K562 (cell line): ENCODE measurements at regions not wholly inside any gene's neighbourhood (a gene's known extent, or its start where the extent isn't known, plus 50 kb on each side); places are given as distances from the start of the nearest gene placed in this dataset.

Experiments
- ATAC-seq: fragments of 200-7000 bp; cut with Tn5 transposase; 3 replicates; pipeline ENCODE4 v1.9.1; 2020; ENCODE audit warnings: moderate library complexity
- BruUV-seq: library from RNA; stranded (reverse); fragments of 400-500 nt; replicated peaks from 2 replicates; lab custom pipeline; 2021; lab: Mats Ljungman, UMichigan
- CTCF ChIA-PET: fragments of 300-600 bp; formaldehyde crosslinking; extraction: SDS; loops from one replicate; lab custom pipeline; 2021; ENCODE audit warnings: low intra/inter-chr PET ratio; lab: Yijun Ruan, JAX
- POLR2A ChIA-PET: fragments of 300-600, 350-650 bp; sonication (Branson Sonifier 250); formaldehyde crosslinking; extraction: SDS; loops from one replicate; lab custom pipeline; 2021; ENCODE audit warnings: antibody characterized with exemption, inconsistent platforms; lab: Yijun Ruan, JAX
- DNase-seq, 4 experiments: peaks; one replicate each; pipeline versions ENCODE4 v3.0.0 to v3.0.0-alpha.2; 2011 to 2018; ENCODE audit warnings: low spot score in 3 of 4, mixed read lengths in 3 of 4; ENCODE audit errors: extremely low read depth in 1 of 4
- FAIRE-seq: peaks from 2 replicates; lab custom pipeline; 2011; peaks lifted over from hg19 to GRCh38; lab: Jason Lieb, UNC
- H2AFZ ChIP-seq: 2 replicates; pipeline ENCODE4 v1.6.0; 2011; ENCODE audit warnings: low read depth, low read length, control low read depth, inconsistent platforms
- H3K27ac ChIP-seq: fragments of 200-600 bp; 3 replicates; pipeline ENCODE4 v1.8.0; 2011; ENCODE audit warnings: low read depth, mild to moderate bottlenecking, control low read depth, inconsistent platforms, low read length, moderate library complexity, mixed read lengths; ENCODE audit errors: extremely low read depth
- H3K27me3 ChIP-seq, 2 experiments: fragments of 300-600 bp in 1 of 2; 2 replicates in 1 of 2; 3 replicates in 1 of 2; pipeline versions ENCODE4 v1.6.0 to v1.8.0; 2011; ENCODE audit warnings: inconsistent platforms in 2 of 2, low read length in 2 of 2, mild to moderate bottlenecking in 1 of 2, mixed read lengths in 1 of 2, moderate library complexity in 1 of 2; ENCODE audit not compliant: control insufficient read depth in 2 of 2, insufficient read depth in 2 of 2
- H3K36me3 ChIP-seq: fragments of 300-600 bp; 3 replicates; pipeline ENCODE4 v1.8.0; 2011; ENCODE audit warnings: mild to moderate bottlenecking, low read length, inconsistent platforms; ENCODE audit not compliant: control insufficient read depth, insufficient read depth
- H3K4me1 ChIP-seq, 2 experiments: fragments of 200-600 bp in 1 of 2; replicated peaks in 1 of 2; 2 replicates in 1 of 2; 3 replicates in 1 of 2; pipeline versions ENCODE4 v1.5.1 to v1.8.0; 2011; ENCODE audit warnings: inconsistent platforms in 2 of 2, low read length in 2 of 2, mild to moderate bottlenecking in 1 of 2, mixed read lengths in 1 of 2, moderate library complexity in 1 of 2; ENCODE audit not compliant: control insufficient read depth in 2 of 2, insufficient read depth in 2 of 2
- H3K4me2 ChIP-seq: 2 replicates; pipeline ENCODE4 v1.6.1; 2011; ENCODE audit warnings: low read length, control low read depth, inconsistent platforms, mixed read lengths; ENCODE audit not compliant: insufficient read depth
- H3K4me3 ChIP-seq: fragments of 200-600 bp; sonication (generic), shearing (Covaris generic); 2 replicates; pipeline ENCODE4 v1.5.1; 2016; ENCODE audit warnings: control low read depth, inconsistent platforms
- H3K79me2 ChIP-seq: fragments of 200-600 bp; 3 replicates; pipeline ENCODE4 v1.8.0; 2011; ENCODE audit warnings: low read length, inconsistent platforms; ENCODE audit not compliant: control insufficient read depth, insufficient read depth
- H3K9ac ChIP-seq, 2 experiments: 2 replicates each; pipeline versions ENCODE4 v1.6.0 to v1.6.1; 2011; ENCODE audit warnings: low read depth in 2 of 2, low read length in 2 of 2, control low read depth in 1 of 2, inconsistent platforms in 1 of 2, mild to moderate bottlenecking in 1 of 2, mixed read lengths in 1 of 2; ENCODE audit not compliant: insufficient read depth in 1 of 2
- H3K9me1 ChIP-seq: one replicate; pipeline ENCODE4 v1.6.0; 2011; ENCODE audit warnings: inconsistent platforms, mild to moderate bottlenecking, low read length, moderate library complexity; ENCODE audit not compliant: control insufficient read depth, insufficient read depth
- H3K9me3 ChIP-seq: replicated peaks from 2 replicates; pipeline ENCODE4 v1.5.1; 2011; ENCODE audit warnings: low read depth, low read length, inconsistent platforms; ENCODE audit not compliant: control insufficient read depth, insufficient read depth
- H4K20me1 ChIP-seq: replicated peaks from 2 replicates; pipeline ENCODE4 v1.6.1; 2011; ENCODE audit warnings: low read length, inconsistent platforms, mixed read lengths; ENCODE audit not compliant: control insufficient read depth, insufficient read depth
- FUS ChIP-seq: fragments of 200-400 bp; formaldehyde crosslinking; optimal IDR thresholded peaks from 2 replicates; pipeline ENCODE3; 2017; ENCODE audit warnings: low read depth, low read length
- HDAC6 ChIP-seq: IDR thresholded peaks from 2 replicates; pipeline ENCODE4 v1.6.1; 2012; ENCODE audit warnings: low read depth, mild to moderate bottlenecking, control low read depth, inconsistent platforms, low read length, moderate library complexity
- IRF2 ChIP-seq: sonication (generic); formaldehyde crosslinking; IDR thresholded peaks from 2 replicates; pipeline ENCODE4 v1.8.1; 2022; ENCODE audit warnings: mild to moderate bottlenecking, missing genetic modification reagents
- MAZ ChIP-seq, 2 experiments: fragments of 450-650 bp in 1 of 2; sonication (generic) in 1 of 2; formaldehyde crosslinking; IDR thresholded peaks in 1 of 2; conservative IDR thresholded peaks in 1 of 2; 2 replicates each; pipeline versions ENCODE4 v1.4.0 to v1.5.0; 2020; ENCODE audit warnings: mild to moderate bottlenecking in 1 of 2, missing genetic modification reagents in 1 of 2
- NONO ChIP-seq, 2 experiments: fragments of 200-400 bp in 1 of 2; fragments of 450-650 bp in 1 of 2; formaldehyde crosslinking in 1 of 2; IDR thresholded peaks; 2 replicates each; pipeline ENCODE4 v1.6.1; 2017; ENCODE audit warnings: low read depth in 2 of 2, mild to moderate bottlenecking in 2 of 2, moderate library complexity in 2 of 2, low read length in 1 of 2
- POLR2G ChIP-seq: fragments of 200-400 bp; formaldehyde crosslinking; IDR thresholded peaks from 2 replicates; pipeline ENCODE4 v1.6.1; 2017; ENCODE audit warnings: low read depth, mild to moderate bottlenecking, antibody characterized with exemption, low read length, moderate library complexity
- PTTG1 ChIP-seq: fragments of 450-650 bp; IDR thresholded peaks from 2 replicates; pipeline ENCODE4 v1.6.1; 2016; ENCODE audit warnings: low read depth, mild to moderate bottlenecking, missing genetic modification characterization, missing compliant biosample characterization
- SMARCC2 ChIP-seq: fragments of 450-650 bp; IDR thresholded peaks from 2 replicates; pipeline ENCODE4 v1.6.1; 2017; ENCODE audit warnings: antibody characterized with exemption, moderate library complexity, mild to moderate bottlenecking, low read depth
- SPI1 ChIP-seq: IDR thresholded peaks from 2 replicates; pipeline ENCODE4 v1.6.1; 2011; ENCODE audit warnings: low read depth, low read length, control low read depth, borderline replicate concordance
- XRCC4 ChIP-seq: IDR thresholded peaks from one replicate; pipeline ENCODE4 v1.6.1; 2011; ENCODE audit not compliant: insufficient read depth, insufficient read length; ENCODE audit errors: extremely low read depth
- ZBTB26 ChIP-seq: fragments of 450-650 bp; formaldehyde crosslinking; IDR thresholded peaks from 2 replicates; pipeline ENCODE4 v1.4.0; 2022; ENCODE audit warnings: missing genetic modification characterization
- ZFP30 ChIP-seq: fragments of 250-450 bp; sonication (Bioruptor Pico); IDR thresholded peaks from 2 replicates; pipeline ENCODE4 v1.8.0; 2022; ENCODE audit warnings: moderate library complexity, mild to moderate bottlenecking, inconsistent platforms, borderline replicate concordance
- WGBS: fragments of 100-300 bp; shearing (Covaris generic); methylation state at CpG from one replicate; pipeline ENCODE4 v1.1.6; 2016; ENCODE audit warnings: low coverage, mixed read lengths; ENCODE audit not compliant: insufficient coverage; ENCODE audit errors: missing lambda C conversion rate; 5-methylcytosine and 5-hydroxymethylcytosine counted together
- in situ Hi-C: fragments of 300-500 bp; cut with MboI; formaldehyde crosslinking; loops from 4 replicates; pipeline ENCODE4 v1.15.0; 2018; ENCODE audit warnings: inconsistent platforms, mixed read lengths
- intact Hi-C: fragments of 100-400 bp; cut with micrococcal nuclease; formaldehyde crosslinking; loops from 2 replicates; pipeline ENCODE4 v1.14.2; 2022
- TF ChIP-seq, protein P1 (sequence below): fragments of 450-650 bp; IDR thresholded peaks from 2 replicates; pipeline ENCODE4 v1.6.1; 2017; ENCODE audit warnings: antibody characterized with exemption, mild to moderate bottlenecking
- TF ChIP-seq, protein P2 (sequence below), 2 experiments: fragments of 450-650 bp; conservative IDR thresholded peaks; 2 replicates each; pipeline ENCODE4 v1.6.1; 2017; ENCODE audit warnings: mild to moderate bottlenecking in 2 of 2, moderate library complexity in 2 of 2
- TF ChIP-seq, protein P3 (sequence below), 2 experiments: fragments of 450-650 bp; IDR thresholded peaks; 2 replicates each; pipeline ENCODE4 v1.6.1; 2016

GRCh38 chr20:48375804-48376203 lies 452.0 kb downstream of the PREX1 start:
- intact Hi-C loops = no loop called here
- H2AFZ ChIP-seq = no peak overlapping the region
- H3K79me2 ChIP-seq = no peaks in the 10 kb centered on the region
- no TSS peak for BruUV-seq
- H4K20me1 ChIP-seq = no peaks in the 10 kb centered on the region
- H3K9me1 ChIP-seq = no peaks in the 10 kb centered on the region
- no peak overlapping the region for H3K4me3 ChIP-seq
- H3K9me3 ChIP-seq = no peaks in the 10 kb centered on the region
- CTCF ChIA-PET = no interaction called here
- POLR2A ChIA-PET = no interaction called here
- no peak for FAIRE-seq
- no peak for ATAC-seq
- 0% methylated on average over 6 of the region's 8 CpGs for WGBS
- H3K36me3 ChIP-seq = no peaks in the 10 kb centered on the region
- H3K9ac ChIP-seq = no peak overlapping the region
- in situ Hi-C loops = no loop called here
- no peak for DNase-seq
- H3K27ac ChIP-seq = no peak overlapping the region
- H3K27me3 ChIP-seq = peaks cover 12 to 31% of the 10 kb centered on the region in 2 experiments; a peak in 4 of 5 replicates
- no peaks in the 10 kb centered on the region for H3K4me1 ChIP-seq
- no peak overlapping the region for H3K4me2 ChIP-seq
- TF ChIP-seq FUS = no peak
- TF ChIP-seq PTTG1 = no peak
- no peak for TF ChIP-seq ZFP30 (CRISPR knock-in tag)
- TF ChIP-seq IRF2 (CRISPR knock-in tag) = no peak
- no peak for TF ChIP-seq MAZ (CRISPR knock-in tag; conservative IDR thresholded peaks at IDR 0.05 in 1 of 2, IDR thresholded peaks at IDR 0.05 in 1 of 2)
- no peak for TF ChIP-seq SMARCC2
- no peak for TF ChIP-seq SPI1
- TF ChIP-seq, protein P1, sequence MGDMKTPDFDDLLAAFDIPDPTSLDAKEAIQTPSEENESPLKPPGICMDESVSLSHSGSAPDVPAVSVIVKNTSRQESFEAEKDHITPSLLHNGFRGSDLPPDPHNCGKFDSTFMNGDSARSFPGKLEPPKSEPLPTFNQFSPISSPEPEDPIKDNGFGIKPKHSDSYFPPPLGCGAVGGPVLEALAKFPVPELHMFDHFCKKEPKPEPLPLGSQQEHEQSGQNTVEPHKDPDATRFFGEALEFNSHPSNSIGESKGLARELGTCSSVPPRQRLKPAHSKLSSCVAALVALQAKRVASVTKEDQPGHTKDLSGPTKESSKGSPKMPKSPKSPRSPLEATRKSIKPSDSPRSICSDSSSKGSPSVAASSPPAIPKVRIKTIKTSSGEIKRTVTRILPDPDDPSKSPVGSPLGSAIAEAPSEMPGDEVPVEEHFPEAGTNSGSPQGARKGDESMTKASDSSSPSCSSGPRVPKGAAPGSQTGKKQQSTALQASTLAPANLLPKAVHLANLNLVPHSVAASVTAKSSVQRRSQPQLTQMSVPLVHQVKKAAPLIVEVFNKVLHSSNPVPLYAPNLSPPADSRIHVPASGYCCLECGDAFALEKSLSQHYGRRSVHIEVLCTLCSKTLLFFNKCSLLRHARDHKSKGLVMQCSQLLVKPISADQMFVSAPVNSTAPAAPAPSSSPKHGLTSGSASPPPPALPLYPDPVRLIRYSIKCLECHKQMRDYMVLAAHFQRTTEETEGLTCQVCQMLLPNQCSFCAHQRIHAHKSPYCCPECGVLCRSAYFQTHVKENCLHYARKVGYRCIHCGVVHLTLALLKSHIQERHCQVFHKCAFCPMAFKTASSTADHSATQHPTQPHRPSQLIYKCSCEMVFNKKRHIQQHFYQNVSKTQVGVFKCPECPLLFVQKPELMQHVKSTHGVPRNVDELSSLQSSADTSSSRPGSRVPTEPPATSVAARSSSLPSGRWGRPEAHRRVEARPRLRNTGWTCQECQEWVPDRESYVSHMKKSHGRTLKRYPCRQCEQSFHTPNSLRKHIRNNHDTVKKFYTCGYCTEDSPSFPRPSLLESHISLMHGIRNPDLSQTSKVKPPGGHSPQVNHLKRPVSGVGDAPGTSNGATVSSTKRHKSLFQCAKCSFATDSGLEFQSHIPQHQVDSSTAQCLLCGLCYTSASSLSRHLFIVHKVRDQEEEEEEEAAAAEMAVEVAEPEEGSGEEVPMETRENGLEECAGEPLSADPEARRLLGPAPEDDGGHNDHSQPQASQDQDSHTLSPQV = no peak
- no peak for TF ChIP-seq XRCC4
- TF ChIP-seq HDAC6 = no peak
- TF ChIP-seq, protein P2, sequence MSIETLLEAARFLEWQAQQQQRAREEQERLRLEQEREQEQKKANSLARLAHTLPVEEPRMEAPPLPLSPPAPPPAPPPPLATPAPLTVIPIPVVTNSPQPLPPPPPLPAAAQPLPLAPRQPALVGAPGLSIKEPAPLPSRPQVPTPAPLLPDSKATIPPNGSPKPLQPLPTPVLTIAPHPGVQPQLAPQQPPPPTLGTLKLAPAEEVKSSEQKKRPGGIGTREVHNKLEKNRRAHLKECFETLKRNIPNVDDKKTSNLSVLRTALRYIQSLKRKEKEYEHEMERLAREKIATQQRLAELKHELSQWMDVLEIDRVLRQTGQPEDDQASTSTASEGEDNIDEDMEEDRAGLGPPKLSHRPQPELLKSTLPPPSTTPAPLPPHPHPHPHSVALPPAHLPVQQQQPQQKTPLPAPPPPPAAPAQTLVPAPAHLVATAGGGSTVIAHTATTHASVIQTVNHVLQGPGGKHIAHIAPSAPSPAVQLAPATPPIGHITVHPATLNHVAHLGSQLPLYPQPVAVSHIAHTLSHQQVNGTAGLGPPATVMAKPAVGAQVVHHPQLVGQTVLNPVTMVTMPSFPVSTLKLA (conservative IDR thresholded peaks at IDR 0.05) = no peak
- TF ChIP-seq ZBTB26 = no peak
- no peak for TF ChIP-seq POLR2G
- TF ChIP-seq, protein P3, sequence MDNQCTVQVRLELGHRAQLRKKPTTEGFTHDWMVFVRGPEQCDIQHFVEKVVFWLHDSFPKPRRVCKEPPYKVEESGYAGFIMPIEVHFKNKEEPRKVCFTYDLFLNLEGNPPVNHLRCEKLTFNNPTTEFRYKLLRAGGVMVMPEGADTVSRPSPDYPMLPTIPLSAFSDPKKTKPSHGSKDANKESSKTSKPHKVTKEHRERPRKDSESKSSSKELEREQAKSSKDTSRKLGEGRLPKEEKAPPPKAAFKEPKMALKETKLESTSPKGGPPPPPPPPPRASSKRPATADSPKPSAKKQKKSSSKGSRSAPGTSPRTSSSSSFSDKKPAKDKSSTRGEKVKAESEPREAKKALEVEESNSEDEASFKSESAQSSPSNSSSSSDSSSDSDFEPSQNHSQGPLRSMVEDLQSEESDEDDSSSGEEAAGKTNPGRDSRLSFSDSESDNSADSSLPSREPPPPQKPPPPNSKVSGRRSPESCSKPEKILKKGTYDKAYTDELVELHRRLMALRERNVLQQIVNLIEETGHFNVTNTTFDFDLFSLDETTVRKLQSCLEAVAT (IDR thresholded peaks at IDR 0.05) = no peak
- no peak for TF ChIP-seq NONO (IDR thresholded peaks at IDR 0.05; ENCODE audit: low read depth in 2 of 2, low read length in 1 of 2)
